PC-3 (cell line): ENCODE measurements at regions not wholly inside any gene's neighbourhood (a gene's known extent, or its start where the extent isn't known, plus 50 kb on each side); places are given as distances from the start of the nearest gene placed in this dataset.

Experiments used
- EZH2 ChIP-seq: fragments of 300-600 bp; sonication (generic); IDR thresholded peaks from one replicate; pipeline ENCODE4 v1.6.1; 2017; ENCODE audit warnings: antibody characterized with exemption, mild to moderate bottlenecking, low read length; ENCODE audit not compliant: unreplicated experiment
- EZH2phosphoT487 ChIP-seq: fragments of 300-600 bp; sonication (generic); IDR thresholded peaks from 2 replicates; pipeline ENCODE4 v1.6.1; 2018; ENCODE audit warnings: mild to moderate bottlenecking, antibody characterized with exemption, low read length, borderline replicate concordance
- TF ChIP-seq, protein P1 (sequence below): fragments of 300-600 bp; sonication (generic); conservative IDR thresholded peaks from 2 replicates; pipeline ENCODE4 v1.5.1; 2017; ENCODE audit warnings: antibody characterized with exemption, low read depth, mild to moderate bottlenecking, low read length

DNA sequence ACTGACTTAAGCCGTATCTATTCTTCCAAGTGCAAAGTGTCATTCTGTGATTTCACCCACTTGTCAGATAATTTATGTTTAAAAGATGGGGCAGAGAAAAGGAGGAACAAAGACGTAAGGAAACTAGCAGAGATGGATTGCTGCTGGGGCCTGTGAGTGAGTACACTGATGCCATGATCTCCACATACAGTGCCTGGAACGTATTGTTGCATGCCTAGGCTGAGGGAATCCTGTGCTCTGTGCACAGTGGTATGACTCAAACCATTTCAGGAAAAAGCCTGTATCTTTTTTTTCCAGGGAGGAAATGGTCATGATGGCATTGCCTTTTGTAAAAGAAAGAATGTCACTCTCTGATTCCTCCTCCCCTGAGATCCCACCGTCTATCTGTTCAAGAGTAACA is 359.5 kb upstream of the ADAMTS16 start:
- TF ChIP-seq, protein P1, sequence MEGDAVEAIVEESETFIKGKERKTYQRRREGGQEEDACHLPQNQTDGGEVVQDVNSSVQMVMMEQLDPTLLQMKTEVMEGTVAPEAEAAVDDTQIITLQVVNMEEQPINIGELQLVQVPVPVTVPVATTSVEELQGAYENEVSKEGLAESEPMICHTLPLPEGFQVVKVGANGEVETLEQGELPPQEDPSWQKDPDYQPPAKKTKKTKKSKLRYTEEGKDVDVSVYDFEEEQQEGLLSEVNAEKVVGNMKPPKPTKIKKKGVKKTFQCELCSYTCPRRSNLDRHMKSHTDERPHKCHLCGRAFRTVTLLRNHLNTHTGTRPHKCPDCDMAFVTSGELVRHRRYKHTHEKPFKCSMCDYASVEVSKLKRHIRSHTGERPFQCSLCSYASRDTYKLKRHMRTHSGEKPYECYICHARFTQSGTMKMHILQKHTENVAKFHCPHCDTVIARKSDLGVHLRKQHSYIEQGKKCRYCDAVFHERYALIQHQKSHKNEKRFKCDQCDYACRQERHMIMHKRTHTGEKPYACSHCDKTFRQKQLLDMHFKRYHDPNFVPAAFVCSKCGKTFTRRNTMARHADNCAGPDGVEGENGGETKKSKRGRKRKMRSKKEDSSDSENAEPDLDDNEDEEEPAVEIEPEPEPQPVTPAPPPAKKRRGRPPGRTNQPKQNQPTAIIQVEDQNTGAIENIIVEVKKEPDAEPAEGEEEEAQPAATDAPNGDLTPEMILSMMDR = no peak
- TF ChIP-seq EZH2 (no peak), EZH2phosphoT487 (no peak)
